ENCODE measurements at regions not wholly inside any gene's neighbourhood (a gene's known extent, or its start where the extent isn't known, plus 50 kb on each side); places are given as distances from the start of the nearest gene placed in this dataset.

DNA sequence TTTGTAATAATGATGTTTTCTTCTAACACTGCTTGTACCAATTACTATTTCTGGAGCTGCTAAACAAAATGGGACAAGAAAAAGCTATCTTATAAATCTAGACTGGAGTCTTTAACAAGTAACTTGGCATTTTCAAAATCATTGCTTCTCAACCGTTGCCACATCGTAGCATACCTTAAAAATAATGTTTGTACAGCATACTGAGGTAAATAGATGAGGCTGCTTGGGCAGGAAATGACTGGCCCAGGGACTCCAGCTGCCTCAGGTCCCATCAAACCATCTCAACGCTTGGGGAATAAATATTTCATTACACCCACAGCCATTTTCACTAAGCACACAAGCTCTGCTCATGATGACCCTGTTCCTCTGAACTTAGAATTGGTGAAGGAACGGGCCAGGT, 115.1 kb downstream of the SPANXA1 start:
- TF ChIP-seq, protein P1, sequence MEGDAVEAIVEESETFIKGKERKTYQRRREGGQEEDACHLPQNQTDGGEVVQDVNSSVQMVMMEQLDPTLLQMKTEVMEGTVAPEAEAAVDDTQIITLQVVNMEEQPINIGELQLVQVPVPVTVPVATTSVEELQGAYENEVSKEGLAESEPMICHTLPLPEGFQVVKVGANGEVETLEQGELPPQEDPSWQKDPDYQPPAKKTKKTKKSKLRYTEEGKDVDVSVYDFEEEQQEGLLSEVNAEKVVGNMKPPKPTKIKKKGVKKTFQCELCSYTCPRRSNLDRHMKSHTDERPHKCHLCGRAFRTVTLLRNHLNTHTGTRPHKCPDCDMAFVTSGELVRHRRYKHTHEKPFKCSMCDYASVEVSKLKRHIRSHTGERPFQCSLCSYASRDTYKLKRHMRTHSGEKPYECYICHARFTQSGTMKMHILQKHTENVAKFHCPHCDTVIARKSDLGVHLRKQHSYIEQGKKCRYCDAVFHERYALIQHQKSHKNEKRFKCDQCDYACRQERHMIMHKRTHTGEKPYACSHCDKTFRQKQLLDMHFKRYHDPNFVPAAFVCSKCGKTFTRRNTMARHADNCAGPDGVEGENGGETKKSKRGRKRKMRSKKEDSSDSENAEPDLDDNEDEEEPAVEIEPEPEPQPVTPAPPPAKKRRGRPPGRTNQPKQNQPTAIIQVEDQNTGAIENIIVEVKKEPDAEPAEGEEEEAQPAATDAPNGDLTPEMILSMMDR (conservative IDR thresholded peaks at IDR 0.05; ENCODE audit: low read depth in 2 of 2) = no peak
- TF ChIP-seq, protein P2, sequence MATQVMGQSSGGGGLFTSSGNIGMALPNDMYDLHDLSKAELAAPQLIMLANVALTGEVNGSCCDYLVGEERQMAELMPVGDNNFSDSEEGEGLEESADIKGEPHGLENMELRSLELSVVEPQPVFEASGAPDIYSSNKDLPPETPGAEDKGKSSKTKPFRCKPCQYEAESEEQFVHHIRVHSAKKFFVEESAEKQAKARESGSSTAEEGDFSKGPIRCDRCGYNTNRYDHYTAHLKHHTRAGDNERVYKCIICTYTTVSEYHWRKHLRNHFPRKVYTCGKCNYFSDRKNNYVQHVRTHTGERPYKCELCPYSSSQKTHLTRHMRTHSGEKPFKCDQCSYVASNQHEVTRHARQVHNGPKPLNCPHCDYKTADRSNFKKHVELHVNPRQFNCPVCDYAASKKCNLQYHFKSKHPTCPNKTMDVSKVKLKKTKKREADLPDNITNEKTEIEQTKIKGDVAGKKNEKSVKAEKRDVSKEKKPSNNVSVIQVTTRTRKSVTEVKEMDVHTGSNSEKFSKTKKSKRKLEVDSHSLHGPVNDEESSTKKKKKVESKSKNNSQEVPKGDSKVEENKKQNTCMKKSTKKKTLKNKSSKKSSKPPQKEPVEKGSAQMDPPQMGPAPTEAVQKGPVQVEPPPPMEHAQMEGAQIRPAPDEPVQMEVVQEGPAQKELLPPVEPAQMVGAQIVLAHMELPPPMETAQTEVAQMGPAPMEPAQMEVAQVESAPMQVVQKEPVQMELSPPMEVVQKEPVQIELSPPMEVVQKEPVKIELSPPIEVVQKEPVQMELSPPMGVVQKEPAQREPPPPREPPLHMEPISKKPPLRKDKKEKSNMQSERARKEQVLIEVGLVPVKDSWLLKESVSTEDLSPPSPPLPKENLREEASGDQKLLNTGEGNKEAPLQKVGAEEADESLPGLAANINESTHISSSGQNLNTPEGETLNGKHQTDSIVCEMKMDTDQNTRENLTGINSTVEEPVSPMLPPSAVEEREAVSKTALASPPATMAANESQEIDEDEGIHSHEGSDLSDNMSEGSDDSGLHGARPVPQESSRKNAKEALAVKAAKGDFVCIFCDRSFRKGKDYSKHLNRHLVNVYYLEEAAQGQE (IDR thresholded peaks at IDR 0.05; ENCODE audit: unreplicated experiment) = no peak
- no peak for TF ChIP-seq POLR2AphosphoS5 (IDR thresholded peaks at IDR 0.05; ENCODE audit: low read depth)
